PC-3 (cell line): ENCODE measurements at regions not wholly inside any gene's neighbourhood (a gene's known extent, or its start where the extent isn't known, plus 50 kb on each side); places are given as distances from the start of the nearest gene placed in this dataset.

ENCODE experiments used
- EZH2 ChIP-seq: fragments of 300-600 bp; sonication (generic); IDR thresholded peaks from one replicate; pipeline ENCODE4 v1.6.1; 2017; ENCODE audit warnings: antibody characterized with exemption, mild to moderate bottlenecking, low read length; ENCODE audit not compliant: unreplicated experiment
- EZH2phosphoT487 ChIP-seq: fragments of 300-600 bp; sonication (generic); IDR thresholded peaks from 2 replicates; pipeline ENCODE4 v1.6.1; 2018; ENCODE audit warnings: mild to moderate bottlenecking, antibody characterized with exemption, low read length, borderline replicate concordance
- TF ChIP-seq, protein P1 (sequence below): fragments of 300-600 bp; sonication (generic); conservative IDR thresholded peaks from 2 replicates; pipeline ENCODE4 v1.5.1; 2017; ENCODE audit warnings: antibody characterized with exemption, low read depth, mild to moderate bottlenecking, low read length

DNA sequence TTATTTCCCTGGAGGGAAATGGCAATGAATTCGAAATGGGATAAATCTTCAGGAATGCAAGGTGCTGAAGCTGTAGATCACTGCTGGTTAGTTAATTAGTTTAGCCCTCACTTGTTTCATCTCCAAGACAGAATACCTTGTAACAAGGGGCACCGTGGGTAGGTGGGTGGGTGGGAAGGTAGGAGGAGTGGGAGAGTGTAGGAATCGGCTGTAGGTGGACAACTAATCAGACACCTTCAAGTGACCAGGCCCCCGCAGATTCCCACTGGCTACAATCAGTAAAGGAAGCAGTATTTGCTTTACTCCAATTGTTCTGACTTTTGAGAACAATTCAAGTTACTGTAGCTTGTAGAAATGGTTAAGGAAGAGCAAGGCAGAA is 293.7 kb downstream of the TLE1 start:
- TF ChIP-seq, protein P1, sequence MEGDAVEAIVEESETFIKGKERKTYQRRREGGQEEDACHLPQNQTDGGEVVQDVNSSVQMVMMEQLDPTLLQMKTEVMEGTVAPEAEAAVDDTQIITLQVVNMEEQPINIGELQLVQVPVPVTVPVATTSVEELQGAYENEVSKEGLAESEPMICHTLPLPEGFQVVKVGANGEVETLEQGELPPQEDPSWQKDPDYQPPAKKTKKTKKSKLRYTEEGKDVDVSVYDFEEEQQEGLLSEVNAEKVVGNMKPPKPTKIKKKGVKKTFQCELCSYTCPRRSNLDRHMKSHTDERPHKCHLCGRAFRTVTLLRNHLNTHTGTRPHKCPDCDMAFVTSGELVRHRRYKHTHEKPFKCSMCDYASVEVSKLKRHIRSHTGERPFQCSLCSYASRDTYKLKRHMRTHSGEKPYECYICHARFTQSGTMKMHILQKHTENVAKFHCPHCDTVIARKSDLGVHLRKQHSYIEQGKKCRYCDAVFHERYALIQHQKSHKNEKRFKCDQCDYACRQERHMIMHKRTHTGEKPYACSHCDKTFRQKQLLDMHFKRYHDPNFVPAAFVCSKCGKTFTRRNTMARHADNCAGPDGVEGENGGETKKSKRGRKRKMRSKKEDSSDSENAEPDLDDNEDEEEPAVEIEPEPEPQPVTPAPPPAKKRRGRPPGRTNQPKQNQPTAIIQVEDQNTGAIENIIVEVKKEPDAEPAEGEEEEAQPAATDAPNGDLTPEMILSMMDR = no peak
- TF ChIP-seq EZH2 = no peak
- no peak for TF ChIP-seq EZH2phosphoT487
